ENCODE measurements at regions not wholly inside any gene's neighbourhood (a gene's known extent, or its start where the extent isn't known, plus 50 kb on each side); places are given as distances from the start of the nearest gene placed in this dataset.

- no TSS peak for BruUV-seq (replicated peaks)
- no peak overlapping the region for H3K27ac ChIP-seq (ENCODE audit: insufficient read depth, low read depth, low read length)
- no peak for DNase-seq (ENCODE audit: low read depth, low spot score)
- no peaks in the 10 kb centered on the region for H3K27me3 ChIP-seq (ENCODE audit: control insufficient read depth in 2 of 2, insufficient read depth in 2 of 2, low read length in 2 of 2)
- intact Hi-C loops (cut with micrococcal nuclease) (no loop called here), dilution Hi-C loops (cut with MboI; ENCODE audit: extremely low pct_ligation_motif_present, low sequenced_read_pairs) (no loop called here)
- no peaks in the 10 kb centered on the region for H3K36me3 ChIP-seq (ENCODE audit: control insufficient read depth in 2 of 2, extremely low read depth in 1 of 2, insufficient read depth in 2 of 2, low read length in 2 of 2)
- FAIRE-seq: no peak
- no peak overlapping the region for H3K9ac ChIP-seq (replicated peaks; ENCODE audit: extremely low read depth, insufficient read depth, low read length)
- H4K20me1 ChIP-seq (replicated peaks; ENCODE audit: control insufficient read depth, extremely low read depth, insufficient read depth, low read length): no peaks in the 10 kb centered on the region
- no peak overlapping the region for H3K4me3 ChIP-seq (replicated peaks in 1 of 3; ENCODE audit: insufficient read depth in 1 of 3, low read depth in 1 of 3, low read length in 3 of 3)
- H3K4me1 ChIP-seq (ENCODE audit: control insufficient read depth, extremely low read depth, insufficient read depth, low read length): no peaks in the 10 kb centered on the region
- POLR2A ChIA-PET: no interaction called here
- H3K79me2 ChIP-seq (ENCODE audit: control insufficient read depth, insufficient read depth, low read length): no peaks in the 10 kb centered on the region
- TF ChIP-seq CTCF (IDR thresholded peaks at IDR 0.05; ENCODE audit: extremely low read depth in 1 of 2, insufficient read depth in 1 of 2, low read depth in 1 of 2, low read length in 2 of 2): no peak
- TF ChIP-seq MYC (IDR thresholded peaks at IDR 0.05; ENCODE audit: low read depth, low read length): no peak
- no peak for TF ChIP-seq MAX (IDR thresholded peaks at IDR 0.05; ENCODE audit: insufficient read depth, insufficient read length)
- TF ChIP-seq GATA2 (IDR thresholded peaks at IDR 0.05; ENCODE audit: insufficient read depth, insufficient read length, low read depth, low read length): no peak
- no peak for TF ChIP-seq JUN (IDR thresholded peaks at IDR 0.05; ENCODE audit: borderline replicate concordance, insufficient read depth, insufficient read length, low read depth)
- H3K9me1 ChIP-seq (replicated peaks; ENCODE audit: control insufficient read depth, extremely low read depth, insufficient read depth, low read length): no peaks in the 10 kb centered on the region
- H3K9me3 ChIP-seq (replicated peaks; ENCODE audit: control insufficient read depth, insufficient read depth, low read length): no peaks in the 10 kb centered on the region
- CTCF ChIA-PET: no interaction called here
- H2AFZ ChIP-seq (ENCODE audit: low read depth, low read length): no peak overlapping the region
- H3K4me2 ChIP-seq (ENCODE audit: insufficient read depth, low read length): no peak overlapping the region
Observed at GRCh38 chr3:186471771-186472170, 72.4 kb downstream of the CRYGS start.

- ChIA-PET CTCF (no interaction called here), POLR2A (no interaction called here)
- DNase-seq (ENCODE audit: low read depth, low spot score): no peak
- no peak overlapping the region for H2AFZ ChIP-seq (ENCODE audit: low read depth, low read length)
- no peak overlapping the region for H3K27ac ChIP-seq (ENCODE audit: insufficient read depth, low read depth, low read length)
- BruUV-seq (replicated peaks): no TSS peak
- no peaks in the 10 kb centered on the region for H3K79me2 ChIP-seq (ENCODE audit: control insufficient read depth, insufficient read depth, low read length)
- intact Hi-C loops (cut with micrococcal nuclease) (no loop called here), dilution Hi-C loops (cut with MboI; ENCODE audit: extremely low pct_ligation_motif_present, low sequenced_read_pairs) (no loop called here)
- no peak overlapping the region for H3K4me3 ChIP-seq (replicated peaks in 1 of 3; ENCODE audit: insufficient read depth in 1 of 3, low read depth in 1 of 3, low read length in 3 of 3)
- H3K9ac ChIP-seq (replicated peaks; ENCODE audit: extremely low read depth, insufficient read depth, low read length): no peak overlapping the region
- no peak overlapping the region for H3K4me2 ChIP-seq (ENCODE audit: insufficient read depth, low read length)
- H3K4me1 ChIP-seq (ENCODE audit: control insufficient read depth, extremely low read depth, insufficient read depth, low read length): no peaks in the 10 kb centered on the region
- H4K20me1 ChIP-seq (replicated peaks; ENCODE audit: control insufficient read depth, extremely low read depth, insufficient read depth, low read length): no peaks in the 10 kb centered on the region
- H3K27me3 ChIP-seq (ENCODE audit: control insufficient read depth in 2 of 2, insufficient read depth in 2 of 2, low read length in 2 of 2): no peaks in the 10 kb centered on the region
- FAIRE-seq: no peak
- TF ChIP-seq JUN (IDR thresholded peaks at IDR 0.05; ENCODE audit: borderline replicate concordance, insufficient read depth, insufficient read length, low read depth) (no peak), GATA2 (IDR thresholded peaks at IDR 0.05; ENCODE audit: insufficient read depth, insufficient read length, low read depth, low read length) (no peak), MAX (IDR thresholded peaks at IDR 0.05; ENCODE audit: insufficient read depth, insufficient read length) (no peak), EZH2 (IDR thresholded peaks at IDR 0.05; ENCODE audit: borderline replicate concordance, low read depth, low read length, severe bottlenecking) (no peak), CTCF (IDR thresholded peaks at IDR 0.05; ENCODE audit: extremely low read depth in 1 of 2, insufficient read depth in 1 of 2, low read depth in 1 of 2, low read length in 2 of 2) (no peak), MYC (IDR thresholded peaks at IDR 0.05; ENCODE audit: low read depth, low read length) (no peak), POLR2AphosphoS5 (IDR thresholded peaks at IDR 0.05; ENCODE audit: insufficient read depth, low read depth, low read length) (no peak), POLR2A (IDR thresholded peaks at IDR 0.05; ENCODE audit: low read depth, low read length) (no peak), FOS (IDR thresholded peaks at IDR 0.05; ENCODE audit: borderline replicate concordance, insufficient read depth, low read length) (no peak)
- no peaks in the 10 kb centered on the region for H3K9me3 ChIP-seq (replicated peaks; ENCODE audit: control insufficient read depth, insufficient read depth, low read length)
- no peaks in the 10 kb centered on the region for H3K9me1 ChIP-seq (replicated peaks; ENCODE audit: control insufficient read depth, extremely low read depth, insufficient read depth, low read length)
- H3K36me3 ChIP-seq (ENCODE audit: control insufficient read depth in 2 of 2, extremely low read depth in 1 of 2, insufficient read depth in 2 of 2, low read length in 2 of 2): no peaks in the 10 kb centered on the region
Observed at GRCh38 chr3:186469525-186469924, 74.7 kb downstream of the CRYGS start.
